T-cell (primary cell): ENCODE measurements at regions not wholly inside any gene's neighbourhood (a gene's known extent, or its start where the extent isn't known, plus 50 kb on each side); places are given as distances from the start of the nearest gene placed in this dataset.
"Not testable (repeated sequence)": the region's sequence is repeated elsewhere in the genome, so short reads cannot be mapped to it uniquely, and the experiment has no call there.

Experiments used
- ATAC-seq, 4 experiments: fragments of 200-7000 bp in 3 of 4; fragments of 150-1000 bp in 1 of 4; cut with Tn5 transposase; replicated peaks in 1 of 4; 1 replicate in 3 of 4; 2 replicates in 1 of 4; pipeline ENCODE4 v1.10.0; 2021; ENCODE audit warnings: moderate library complexity in 3 of 4, mild to moderate bottlenecking in 2 of 4, moderate number of reproducible peaks in 1 of 4
- CTCF ChIA-PET, 2 donors: fragments of 300-600 bp; sonication (Branson Sonifier 250); formaldehyde crosslinking; loops; one replicate each; lab custom pipeline; 2022; ENCODE audit warnings: antibody characterized with exemption in 2 of 2; lab: Charles Lee
- POLR2A ChIA-PET, 2 donors: fragments of 300-600 bp; sonication (Branson Sonifier 250); formaldehyde crosslinking; loops; one replicate each; lab custom pipeline; 2022; ENCODE audit warnings: antibody characterized with exemption in 2 of 2; lab: Charles Lee
- DNase-seq, 35 experiments: peaks; one replicate each; pipeline versions ENCODE4 v3.0.0 to v3.0.0-alpha.2; 2013 to 2023
- H3K27ac ChIP-seq: one replicate; pipeline ENCODE4 v1.5.1; 2013; ENCODE audit warnings: low read length
- H3K27me3 ChIP-seq, 2 experiments: replicated peaks in 1 of 2; 1 replicate in 1 of 2; 2 replicates in 1 of 2; pipeline versions ENCODE4 v1.6.1 to v1.7.0; 2013; ENCODE audit warnings: low read length in 1 of 2, mixed read lengths in 1 of 2; ENCODE audit not compliant: control insufficient read depth in 2 of 2, insufficient read depth in 2 of 2; ENCODE audit errors: extremely low read depth in 1 of 2
- H3K36me3 ChIP-seq, 2 donors: 1 replicate in 1 of 2; 2 replicates in 1 of 2; pipeline versions ENCODE4 v1.6.1 to v1.7.0; 2013; ENCODE audit warnings: low read length in 1 of 2; ENCODE audit not compliant: control insufficient read depth in 2 of 2, insufficient read depth in 1 of 2; ENCODE audit errors: extremely low read depth in 1 of 2
- H3K4me1 ChIP-seq, 2 experiments: 1 replicate in 1 of 2; 2 replicates in 1 of 2; pipeline versions ENCODE4 v1.6.1 to v1.7.0; 2013; ENCODE audit warnings: low read length in 2 of 2, mixed read lengths in 1 of 2; ENCODE audit not compliant: insufficient read depth in 2 of 2, control insufficient read depth in 1 of 2; ENCODE audit errors: extremely low read depth in 1 of 2
- H3K4me3 ChIP-seq, 2 donors: 1 replicate in 1 of 2; 2 replicates in 1 of 2; pipeline versions ENCODE4 v1.5.1 to v1.7.0; 2013; ENCODE audit warnings: mild to moderate bottlenecking in 2 of 2, low read length in 1 of 2, moderate library complexity in 1 of 2; ENCODE audit not compliant: control insufficient read depth in 1 of 2; ENCODE audit errors: extremely low read depth in 1 of 2
- H3K9me3 ChIP-seq: 2 replicates; pipeline ENCODE4 v1.7.0; 2013
- H3K27ac Mint-ChIP-seq, 2 donors: one replicate each; pipeline ENCODE4 v1.8.0; 2020 to 2021; ENCODE audit warnings: mild to moderate bottlenecking in 2 of 2, mixed read lengths in 2 of 2
- H3K27me3 Mint-ChIP-seq, 2 donors: one replicate each; pipeline ENCODE4 v1.8.0; 2021 to 2022; ENCODE audit warnings: mixed read lengths in 2 of 2
- H3K36me3 Mint-ChIP-seq: one replicate; pipeline ENCODE4 v1.8.0; 2021; ENCODE audit warnings: mixed read lengths
- H3K4me1 Mint-ChIP-seq, 3 donors: one replicate each; pipeline ENCODE4 v1.8.0; 2020 to 2022; ENCODE audit warnings: mixed read lengths in 3 of 3, mild to moderate bottlenecking in 1 of 3
- H3K4me3 Mint-ChIP-seq, 3 donors: one replicate each; pipeline ENCODE4 v1.8.0; 2020 to 2022; ENCODE audit warnings: mild to moderate bottlenecking in 3 of 3, mixed read lengths in 3 of 3, moderate library complexity in 3 of 3
- H3K9me3 Mint-ChIP-seq, 3 donors: one replicate each; pipeline ENCODE4 v1.8.0; 2020 to 2022; ENCODE audit warnings: mixed read lengths in 3 of 3
- WGBS: methylation state at CpG from one replicate; pipeline ENCODE4 v1.1.5; 2013; ENCODE audit warnings: missing lambda C conversion rate; ENCODE audit not compliant: insufficient coverage; 5-methylcytosine and 5-hydroxymethylcytosine counted together

DNA sequence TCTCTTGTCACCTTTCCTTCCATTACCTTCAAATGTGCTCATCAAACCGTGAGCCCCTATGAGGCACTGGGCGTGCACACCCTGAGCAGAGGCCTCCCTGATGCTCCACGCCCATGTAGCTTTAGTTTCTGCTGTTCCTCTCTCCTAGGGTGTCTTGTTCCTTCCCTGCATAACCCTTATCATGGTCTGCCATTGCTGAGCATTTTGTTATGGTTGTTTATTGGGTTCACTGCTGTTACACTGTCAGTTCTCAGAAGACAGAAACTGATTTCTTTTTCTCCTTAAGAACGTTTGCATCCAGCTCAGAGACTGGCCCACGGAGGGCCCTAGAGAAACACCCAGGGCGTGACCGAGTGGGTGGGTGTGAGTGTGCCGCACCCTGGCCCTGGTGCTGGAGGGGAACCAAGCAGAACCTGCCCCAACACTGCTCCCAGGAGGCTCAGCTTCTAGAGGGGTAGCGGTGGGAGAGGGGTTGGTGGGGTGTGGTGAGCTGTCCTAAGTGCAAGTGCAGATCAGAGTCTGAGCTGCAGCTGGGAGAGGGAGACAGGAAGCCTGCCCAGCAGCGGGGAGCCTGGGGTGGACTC is 61.4 kb upstream of the URI1 start:
- H3K27me3 ChIP-seq: peaks cover 0 to 55% of the 10 kb centered on the region in 2 experiments
- no peaks in the 10 kb centered on the region for H3K36me3 Mint-ChIP-seq
- H3K4me1 ChIP-seq: peaks cover 0 to 2% of the 10 kb centered on the region in 2 experiments
- no peak overlapping the region for H3K4me3 Mint-ChIP-seq
- H3K4me1 Mint-ChIP-seq: peaks cover 0 to 5% (median 4%) of the 10 kb centered on the region in 3 donors
- H3K27me3 Mint-ChIP-seq: peaks cover 6 to 25% of the 10 kb centered on the region in 2 donors
- no peak overlapping the region for H3K4me3 ChIP-seq
- DNase-seq: no peak
- H3K9me3 Mint-ChIP-seq: no peaks in the 10 kb centered on the region
- CTCF ChIA-PET: interaction anchor here in 1 of 2 donors (0.5 kb wide), 1 partner anchor 30 kb away, joined by 5 read pairs; no protein-coding TSS in a partner anchor
- H3K36me3 ChIP-seq: no peaks in the 10 kb centered on the region
- H3K9me3 ChIP-seq: no peaks in the 10 kb centered on the region
- ATAC-seq: no peak
- POLR2A ChIA-PET: no interaction called here
- 83% methylated on average over 4 of the region's 10 CpGs for WGBS
- H3K27ac ChIP-seq: no peak overlapping the region
- H3K27ac Mint-ChIP-seq: no peak overlapping the region

- Histone ChIP-seq H3K9me3 (no peaks in the 10 kb centered on the region), H3K36me3 (no peaks in the 10 kb centered on the region), H3K4me3 (no peak overlapping the region), H3K27me3 (peaks cover 0 to 54% of the 10 kb centered on the region in 2 experiments), H3K27ac (no peak overlapping the region), H3K4me1 (peaks cover 0 to 2% of the 10 kb centered on the region in 2 experiments)
- WGBS: 84% methylated on average over 4 of the region's 5 CpGs
- H3K36me3 Mint-ChIP-seq: no peaks in the 10 kb centered on the region
- ATAC-seq (no peak), DNase-seq (no peak)
- ChIA-PET CTCF (no interaction called here), POLR2A (no interaction called here)
- H3K27ac Mint-ChIP-seq: no peak overlapping the region
- H3K4me3 Mint-ChIP-seq: no peak overlapping the region
- H3K27me3 Mint-ChIP-seq: peaks cover 6 to 23% of the 10 kb centered on the region in 2 donors
- peaks cover 0 to 3% (median 3%) of the 10 kb centered on the region in 3 donors for H3K4me1 Mint-ChIP-seq
- H3K9me3 Mint-ChIP-seq: no peaks in the 10 kb centered on the region
These were observed 60.7 kb upstream of the URI1 start for GRCh38 chr19:29881386-29881785.

DNA sequence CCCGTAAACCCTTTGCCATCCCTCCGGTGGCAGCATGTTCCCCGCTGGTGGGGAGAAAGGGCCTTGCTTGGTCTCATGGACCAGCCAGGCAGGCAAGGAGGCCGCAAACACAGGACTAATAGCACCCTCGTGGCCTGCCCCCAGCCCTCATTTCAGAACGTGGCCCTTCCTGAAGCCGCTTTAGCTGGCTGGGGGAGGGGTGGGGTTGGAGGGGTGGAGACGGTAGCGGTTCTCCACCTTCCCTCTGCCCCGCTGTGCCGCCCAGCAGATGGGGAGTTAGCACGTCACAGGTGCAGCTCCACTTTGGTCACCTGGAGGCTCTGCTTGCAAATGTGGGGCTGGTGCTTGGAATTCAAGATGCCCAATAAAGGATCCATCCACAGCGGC is 59.3 kb upstream of the URI1 start:
- Histone ChIP-seq H3K27me3 (peaks cover 0 to 59% of the 10 kb centered on the region in 2 experiments), H3K27ac (no peak overlapping the region), H3K4me1 (peaks cover 0 to 3% of the 10 kb centered on the region in 2 experiments), H3K36me3 (no peaks in the 10 kb centered on the region), H3K4me3 (no peak overlapping the region), H3K9me3 (no peaks in the 10 kb centered on the region)
- ChIA-PET POLR2A (interaction anchor here in 1 of 2 donors (0.6 kb wide), 1 partner anchor 113 kb away, joined by 3 read pairs; no protein-coding TSS in a partner anchor), CTCF (interaction anchor here in 1 of 2 donors (0.6 kb wide), 1 partner anchor 279 kb away, joined by 3 read pairs; no protein-coding TSS in a partner anchor)
- peaks cover 3 to 12% (median 4%) of the 10 kb centered on the region in 3 donors for H3K4me1 Mint-ChIP-seq
- DNase-seq (no peak), ATAC-seq (no peak)
- 100% methylated on average over 7 of the region's 13 CpGs for WGBS
- no peak overlapping the region for H3K27ac Mint-ChIP-seq
- no peak overlapping the region for H3K4me3 Mint-ChIP-seq
- no peaks in the 10 kb centered on the region for H3K9me3 Mint-ChIP-seq
- H3K27me3 Mint-ChIP-seq: peaks cover 6 to 21% of the 10 kb centered on the region in 2 donors
- no peaks in the 10 kb centered on the region for H3K36me3 Mint-ChIP-seq

DNA sequence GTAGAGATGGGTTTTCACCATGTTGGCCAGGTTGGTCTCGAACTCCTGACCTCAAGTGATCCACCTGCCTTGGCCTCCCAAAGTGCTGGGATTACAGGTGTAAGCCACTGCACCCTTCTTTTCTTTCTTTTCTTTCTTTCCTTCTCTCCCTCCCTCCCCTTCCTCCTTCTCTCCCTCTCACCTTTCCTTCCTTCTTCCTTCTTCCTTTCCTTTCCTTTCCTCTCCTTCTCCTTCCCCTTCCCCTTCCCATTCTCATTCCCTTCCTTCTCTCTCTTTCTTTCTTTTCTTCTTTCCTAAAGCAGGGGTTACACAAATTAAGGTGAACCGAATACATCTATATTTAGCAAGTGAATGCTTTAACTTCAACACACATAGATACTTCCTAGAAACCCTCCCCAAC is 58.0 kb upstream of the URI1 start:
- POLR2A ChIA-PET: no interaction called here
- no peak overlapping the region for H3K27ac Mint-ChIP-seq
- H3K4me3 Mint-ChIP-seq: no peak overlapping the region
- Histone ChIP-seq H3K9me3 (no peaks in the 10 kb centered on the region), H3K4me3 (no peak overlapping the region), H3K27me3 (peaks cover 0 to 51% of the 10 kb centered on the region in 2 experiments), H3K27ac (no peak overlapping the region), H3K36me3 (no peaks in the 10 kb centered on the region), H3K4me1 (peaks cover 0 to 3% of the 10 kb centered on the region in 2 experiments)
- WGBS: 58% methylated on average over 2 of the region's 2 CpGs
- H3K27me3 Mint-ChIP-seq: peaks cover 6 to 17% of the 10 kb centered on the region in 2 donors
- H3K9me3 Mint-ChIP-seq: no peaks in the 10 kb centered on the region
- H3K4me1 Mint-ChIP-seq: peaks cover 5 to 13% (median 6%) of the 10 kb centered on the region in 3 donors
- no peaks in the 10 kb centered on the region for H3K36me3 Mint-ChIP-seq
- DNase-seq (no peak), ATAC-seq (no peak)
- CTCF ChIA-PET: no interaction called here

- Histone ChIP-seq H3K4me3 (no peak overlapping the region), H3K27me3 (peaks cover 0 to 46% of the 10 kb centered on the region in 2 experiments), H3K9me3 (no peaks in the 10 kb centered on the region), H3K27ac (no peak overlapping the region), H3K36me3 (no peaks in the 10 kb centered on the region), H3K4me1 (peaks cover 0 to 3% of the 10 kb centered on the region in 2 experiments)
- CTCF ChIA-PET: no interaction called here
- DNase-seq (no peak), ATAC-seq (no peak)
- WGBS: 94% methylated on average over 8 of the region's 9 CpGs
- Mint-ChIP-seq H3K4me3 (no peak overlapping the region), H3K4me1 (peaks cover 5 to 13% (median 6%) of the 10 kb centered on the region in 3 donors), H3K27me3 (peaks cover 6 to 17% of the 10 kb centered on the region in 2 donors), H3K27ac (no peak overlapping the region), H3K9me3 (no peaks in the 10 kb centered on the region), H3K36me3 (no peaks in the 10 kb centered on the region)
- POLR2A ChIA-PET: interaction anchor here in 1 of 2 donors (0.6 kb wide), 1 partner anchor 141 kb away, joined by 3 read pairs; no protein-coding TSS in a partner anchor
These were observed 57.6 kb upstream of the URI1 start for GRCh38 chr19:29884466-29884865.

- H3K9me3 Mint-ChIP-seq: not testable (repeated sequence)
- H3K4me1 Mint-ChIP-seq: peaks cover 5 to 13% (median 6%) of the 10 kb centered on the region in 3 donors
These were observed 55.9 kb upstream of the URI1 start for GRCh38 chr19:29886106-29886505.

More at GRCh38 chr19:29886106-29886505, 55.9 kb upstream of the URI1 start:
- H3K27ac ChIP-seq, H3K9me3 ChIP-seq, H3K36me3 ChIP-seq, H3K4me1 ChIP-seq, H3K27me3 Mint-ChIP-seq, H3K36me3 Mint-ChIP-seq, ATAC-seq, H3K4me3 ChIP-seq, H3K27ac Mint-ChIP-seq, H3K4me3 Mint-ChIP-seq, DNase-seq, POLR2A ChIA-PET: not testable (repeated sequence)
- CTCF ChIA-PET: interaction anchor here in 1 of 2 donors (0.6 kb wide), 2 partner anchors 156 to 1619 kb away, joined by 3 to 10 read pairs; no protein-coding TSS in a partner anchor
- 87% methylated on average over 4 of the region's 7 CpGs for WGBS
- peaks cover 0 to 32% of the 10 kb centered on the region in 2 experiments for H3K27me3 ChIP-seq
